NCI-H460 (cell line): ENCODE measurements at regions not wholly inside any gene's neighbourhood (a gene's known extent, or its start where the extent isn't known, plus 50 kb on each side); places are given as distances from the start of the nearest gene placed in this dataset.
"Not testable (repeated sequence)": the region's sequence is repeated elsewhere in the genome, so short reads cannot be mapped to it uniquely, and the experiment has no call there.

Source experiments
- DNase-seq: peaks from one replicate; pipeline ENCODE4 v3.0.0-alpha.2; 2016; ENCODE audit warnings: low read depth; ENCODE audit errors: extremely low read depth

DNA sequence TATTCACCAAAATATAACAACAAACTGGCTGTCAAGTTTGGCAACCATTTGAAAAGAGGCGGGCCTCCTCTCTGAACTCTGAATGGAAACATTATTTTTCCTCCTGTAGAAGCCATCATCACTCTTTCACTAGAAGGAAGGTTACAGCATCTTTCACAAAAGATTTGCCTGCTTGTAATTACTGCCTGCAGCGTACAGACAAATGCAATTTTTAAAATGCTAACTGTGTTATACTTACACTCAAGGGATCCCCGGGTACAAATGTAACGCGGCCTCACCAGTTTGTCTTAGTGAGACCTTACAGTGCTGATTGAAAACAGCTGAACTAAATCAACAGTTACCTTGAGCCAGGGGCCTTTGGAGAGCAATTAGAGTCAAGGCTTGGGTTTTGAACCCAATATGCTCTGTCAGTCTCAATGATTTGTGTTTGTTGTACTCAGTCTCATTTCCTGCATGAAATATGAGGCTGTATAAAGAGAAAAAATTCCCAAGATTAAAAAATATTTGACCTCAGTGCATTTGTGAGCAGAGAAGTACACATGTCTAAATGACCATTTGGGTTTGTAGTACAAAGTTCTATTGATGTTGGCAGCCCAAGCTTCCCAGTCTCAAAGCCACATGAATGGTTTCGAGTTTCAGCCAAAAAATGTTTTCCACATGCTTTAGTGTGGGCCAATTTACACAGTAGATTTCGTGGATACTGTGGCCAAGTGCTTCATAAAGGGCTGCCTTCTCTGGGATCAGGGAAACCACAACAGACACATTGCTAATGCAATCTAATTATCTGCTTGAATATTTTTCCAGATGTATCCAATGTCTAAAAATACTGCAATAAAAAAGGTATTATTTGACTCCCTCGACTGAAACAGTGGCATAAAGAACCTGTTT lies 500.0 kb downstream of the SPATA31D1 start:
- no peak for DNase-seq

DNA sequence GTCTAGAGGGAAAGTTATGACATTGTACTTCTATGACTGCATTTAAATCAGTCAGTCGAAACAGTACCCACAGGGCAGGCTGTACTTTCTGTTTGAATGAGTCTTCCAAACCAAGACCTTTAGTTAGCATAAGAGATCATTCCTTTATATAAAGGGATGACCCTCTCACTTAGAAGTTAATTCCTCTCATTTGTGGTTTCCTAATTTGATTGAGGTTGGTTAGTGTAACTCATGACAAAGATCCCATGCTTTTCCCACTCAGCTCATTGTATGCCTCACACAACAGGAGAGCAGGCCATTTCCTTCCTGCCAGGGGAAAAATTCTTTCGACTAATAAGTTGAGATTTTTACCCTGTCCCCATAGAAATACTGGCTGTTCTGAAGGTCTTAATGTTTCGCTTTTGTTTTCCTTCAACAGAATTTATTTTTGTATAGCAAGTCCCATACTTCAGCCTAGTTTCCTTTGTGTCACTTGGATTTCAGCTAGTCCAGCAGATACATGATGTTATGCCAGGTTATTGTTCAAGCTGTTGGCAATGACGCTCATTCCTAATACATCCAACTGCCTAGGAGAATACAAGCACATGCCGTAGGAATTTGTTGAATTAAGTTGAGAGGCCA lies 500.7 kb downstream of the SPATA31D1 start:
- no peak for DNase-seq

DNA sequence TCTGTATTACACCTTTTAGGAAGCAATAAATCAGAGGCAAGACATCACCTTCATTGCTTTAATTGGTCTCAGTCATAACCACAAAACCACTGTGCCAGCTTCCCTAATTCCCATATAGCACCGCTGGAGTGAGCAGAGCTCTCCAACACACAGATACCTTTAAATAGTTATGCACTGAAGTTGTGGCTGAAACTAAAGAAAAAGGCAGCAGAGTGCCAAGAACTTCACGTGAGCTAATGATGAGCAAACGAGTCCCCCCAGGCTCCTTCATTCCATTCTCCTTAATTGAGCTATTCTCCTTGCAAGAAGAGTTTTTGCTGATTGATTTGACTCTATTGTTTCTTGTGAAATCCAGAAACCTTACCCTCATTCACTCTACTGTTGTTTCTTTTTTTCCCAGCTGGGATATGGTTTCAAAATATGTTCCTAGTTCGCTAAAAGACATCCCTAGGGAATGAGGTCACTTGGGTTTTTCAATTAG lies 501.5 kb downstream of the SPATA31D1 start:
- no peak for DNase-seq

DNA sequence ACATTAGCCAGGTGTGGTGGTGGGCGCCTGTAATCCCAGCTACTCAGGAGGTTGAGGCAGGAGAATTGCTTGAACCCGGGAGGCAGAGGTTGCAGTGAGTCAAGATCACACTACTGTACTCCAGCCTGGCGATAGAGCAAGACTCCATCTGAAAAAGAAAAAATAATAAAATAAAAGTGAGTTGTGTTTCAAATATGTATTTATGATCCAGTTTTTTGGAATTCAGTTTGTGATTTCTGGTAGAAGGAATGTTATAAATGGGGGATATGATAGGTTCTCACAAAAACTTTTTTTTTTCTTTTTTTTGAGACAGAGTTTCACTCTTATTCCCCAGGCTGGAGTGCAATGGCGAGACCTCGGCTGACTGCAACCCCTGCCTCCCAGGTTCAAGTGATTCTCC lies 502.2 kb downstream of the SPATA31D1 start:
- not testable (repeated sequence) for DNase-seq

DNA sequence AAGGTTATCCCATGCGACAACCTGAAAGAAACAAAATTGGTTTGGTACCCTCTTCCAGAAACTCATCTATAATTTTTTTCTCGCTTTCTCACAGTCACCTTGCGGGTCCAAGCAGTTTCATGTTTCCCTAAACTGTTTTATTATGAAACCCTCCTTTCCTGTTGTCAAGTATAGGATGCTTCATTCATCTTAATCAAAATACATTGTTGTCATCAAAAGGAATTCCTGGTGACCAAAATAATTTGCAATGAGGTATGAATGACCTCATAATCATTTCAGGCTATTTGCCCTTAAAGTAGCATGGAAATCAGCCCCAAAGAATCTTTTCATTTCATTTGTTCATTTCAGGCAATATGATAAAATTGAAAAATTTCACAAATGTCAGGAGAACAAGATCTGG lies 503.0 kb downstream of the SPATA31D1 start:
- DNase-seq, result no peak

DNA sequence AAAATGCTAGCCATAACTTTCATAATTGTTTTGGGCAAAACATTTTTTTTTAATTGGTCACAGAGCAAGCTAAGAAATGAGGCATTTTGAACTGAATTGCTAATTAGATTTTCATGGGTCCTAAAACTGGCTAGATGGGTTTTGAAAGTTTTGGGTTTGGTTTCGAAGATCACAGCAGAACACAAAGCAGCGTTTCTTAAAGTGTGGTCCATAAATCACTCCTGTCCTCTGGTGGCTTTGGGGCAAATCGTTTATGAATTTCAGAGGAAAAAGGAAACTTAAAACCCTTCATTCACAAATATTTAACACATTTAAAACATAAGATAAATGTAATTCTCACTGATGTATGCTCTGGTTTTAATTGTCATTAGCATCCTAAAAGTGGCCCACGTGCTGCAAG lies 503.7 kb downstream of the SPATA31D1 start:
- DNase-seq, result no peak

DNA sequence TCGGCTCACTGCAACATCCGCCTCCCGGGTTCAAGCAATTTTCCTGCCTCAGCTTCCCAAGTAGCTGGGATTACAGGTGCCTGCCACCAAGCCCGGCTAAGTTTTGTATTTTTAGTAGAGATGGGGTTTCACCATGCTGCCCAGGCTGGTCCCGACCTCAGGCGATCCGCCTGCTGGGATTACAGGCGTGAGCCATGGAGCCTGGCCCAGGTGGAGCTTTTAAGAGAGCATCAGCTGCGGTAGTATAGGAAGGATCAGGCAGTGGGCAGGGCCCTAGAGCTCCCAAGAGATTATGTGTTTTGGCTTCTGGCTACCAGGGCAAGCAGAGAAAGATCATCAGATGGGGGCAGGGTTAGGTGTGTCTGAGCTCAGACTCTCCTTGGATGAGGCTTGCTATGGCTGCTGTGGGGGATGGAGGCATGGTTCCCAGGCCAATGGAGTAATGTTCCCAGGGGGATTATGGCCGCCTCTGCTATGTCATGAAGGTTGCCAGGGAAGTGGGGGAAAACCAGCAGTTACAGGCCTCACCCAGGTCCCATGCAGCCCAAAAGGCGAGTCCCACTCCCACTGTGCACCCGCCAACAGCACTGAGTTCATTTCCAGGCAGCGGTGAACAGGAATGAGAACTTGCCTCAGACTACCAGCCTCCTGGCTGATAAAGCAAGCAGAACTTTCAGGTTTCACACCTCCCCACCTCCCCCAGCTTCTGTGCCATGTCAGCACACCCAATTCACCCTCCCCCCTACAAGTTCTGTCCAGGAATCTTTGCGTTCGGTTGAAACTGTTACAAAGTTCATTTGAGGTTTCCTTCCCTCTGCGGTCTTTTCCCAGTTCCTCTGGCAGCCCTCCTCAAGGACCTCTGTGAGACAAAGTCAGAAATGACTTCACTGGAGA lies 507.6 kb downstream of the SPATA31D1 start:
- DNase-seq, result no peak

DNA sequence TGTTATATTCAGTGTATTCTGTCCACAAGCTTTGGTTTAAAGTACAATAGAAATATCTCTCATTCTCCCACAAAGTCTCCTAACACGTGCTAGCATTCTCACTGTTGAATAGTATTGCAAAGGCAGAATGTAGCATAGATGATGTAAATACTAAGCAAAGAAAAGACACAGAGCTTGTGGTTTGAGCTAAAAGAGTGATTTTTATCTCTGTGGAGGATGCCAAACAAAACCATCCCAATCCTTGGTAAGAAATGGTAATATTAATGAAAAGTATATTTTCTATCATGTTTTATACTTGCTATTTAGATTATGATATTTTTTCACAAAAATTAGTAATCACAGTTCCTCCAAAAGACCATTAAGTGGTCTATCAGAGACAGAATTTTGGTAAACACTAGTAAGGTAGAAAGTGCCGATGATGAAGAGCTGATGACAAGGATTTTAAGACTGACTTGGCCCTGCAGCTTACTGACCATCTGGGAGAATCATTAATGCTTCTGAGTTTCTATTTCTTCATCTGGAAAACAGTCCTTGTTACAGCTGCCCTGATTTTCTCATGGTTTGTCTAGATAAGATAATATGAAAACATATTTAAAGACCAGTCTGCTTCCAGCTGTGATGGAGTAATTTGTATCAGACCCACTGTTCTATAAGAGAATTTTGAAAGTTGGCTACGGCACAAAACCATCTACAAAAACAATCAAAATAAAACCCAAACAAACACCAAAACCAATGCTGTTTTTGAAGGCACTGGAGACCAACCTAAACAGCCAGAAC lies 510.2 kb downstream of the SPATA31D1 start:
- no peak for DNase-seq

DNA sequence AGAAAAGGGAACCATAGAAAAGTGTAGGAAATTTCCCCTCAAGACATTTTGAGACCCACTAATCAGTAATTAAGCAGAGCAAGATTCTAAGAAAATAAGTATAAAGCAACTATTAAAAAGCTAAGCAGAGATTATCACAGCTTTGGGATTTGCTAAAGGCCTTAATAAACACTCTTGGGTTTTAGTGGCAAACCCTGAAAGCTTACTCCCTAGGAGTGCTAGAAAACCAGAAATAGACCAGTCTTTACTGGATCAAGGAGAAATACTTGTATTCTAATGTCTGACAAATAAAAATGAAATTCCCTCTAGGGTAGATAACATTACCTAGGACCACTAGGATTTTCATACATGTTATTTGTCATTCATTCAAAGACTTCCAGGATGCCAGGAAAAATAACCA lies 510.8 kb downstream of the SPATA31D1 start:
- DNase-seq, result no peak

DNA sequence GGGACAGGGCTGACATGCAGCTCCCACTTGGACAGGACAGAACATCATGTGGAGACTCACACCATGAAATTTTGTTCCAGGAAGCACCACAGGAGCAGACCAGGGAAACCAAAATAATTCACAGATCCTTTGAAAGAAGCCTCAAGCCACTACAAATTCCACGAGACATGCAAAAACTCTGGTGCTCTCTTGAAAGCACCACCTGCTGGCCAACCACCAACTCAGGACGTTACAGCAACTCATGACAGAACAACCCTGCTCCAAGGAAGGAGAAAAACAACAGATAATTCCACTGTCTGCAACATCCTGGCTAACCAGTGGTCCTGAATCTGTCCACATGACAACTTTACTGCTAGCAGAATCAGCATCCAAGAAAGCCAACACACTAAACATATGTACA lies 516.0 kb downstream of the SPATA31D1 start:
- DNase-seq, result no peak

DNA sequence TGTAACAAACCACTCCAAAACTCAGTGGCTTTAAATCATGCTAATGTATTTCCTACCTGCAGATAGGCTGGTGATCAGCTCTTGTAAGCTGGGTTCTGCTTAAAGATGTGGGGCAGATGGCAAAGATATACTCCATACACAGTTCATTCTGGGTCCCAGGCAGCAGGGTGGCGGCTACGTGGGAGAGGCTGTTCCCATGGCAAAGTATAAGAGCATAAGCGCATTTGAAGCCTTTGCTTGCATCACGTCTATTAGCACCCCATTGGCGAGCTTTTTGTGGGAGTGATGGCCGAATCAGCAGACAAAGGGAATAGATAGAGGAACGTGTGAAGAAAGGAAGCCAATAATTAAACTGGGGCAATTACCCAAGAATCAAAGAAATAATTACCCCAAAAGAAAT lies 523.1 kb downstream of the SPATA31D1 start:
- DNase-seq, result no peak

DNA sequence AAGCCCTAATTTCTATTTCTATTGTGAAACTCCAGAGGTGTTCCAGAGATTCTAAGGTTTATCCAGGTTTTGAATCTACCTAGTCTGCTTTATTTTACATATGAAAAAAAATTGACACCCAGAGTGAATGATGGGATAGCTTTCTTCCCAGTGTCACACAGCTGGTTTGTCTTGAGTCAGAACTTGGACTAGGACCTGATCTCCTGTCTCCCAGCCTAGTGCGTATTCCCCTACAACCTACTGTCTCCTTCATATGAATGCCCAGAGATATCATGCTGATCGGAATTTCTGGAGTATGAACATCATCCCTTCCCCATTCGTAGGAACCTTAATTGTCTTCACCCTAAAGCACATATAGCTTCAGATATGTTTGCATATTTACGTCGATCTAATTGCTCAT lies 524.2 kb downstream of the SPATA31D1 start:
- no peak for DNase-seq

DNA sequence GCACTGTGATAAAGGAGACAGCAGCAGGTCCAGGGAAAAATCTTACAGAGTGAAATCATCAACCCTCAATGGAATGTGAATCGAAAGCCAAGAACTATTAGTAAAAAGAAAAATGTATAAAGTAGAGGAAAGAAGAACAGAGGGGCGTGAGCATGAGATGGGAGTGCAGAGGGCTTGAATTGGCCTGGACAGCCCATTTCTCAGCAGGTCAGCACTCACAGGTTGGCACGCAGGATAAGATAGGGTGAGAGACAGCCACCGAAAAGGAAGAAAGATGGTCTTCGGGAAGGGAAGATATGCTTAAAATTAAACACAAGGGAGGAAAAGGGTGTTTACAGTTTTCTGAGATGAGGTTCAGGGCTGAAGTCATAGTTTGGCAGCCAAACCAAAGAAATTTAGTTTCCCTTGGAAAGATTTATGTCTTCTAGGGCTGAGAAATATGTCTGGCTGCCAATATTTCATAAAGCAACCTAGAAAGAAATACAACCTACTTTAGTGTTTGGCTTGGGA lies 524.7 kb downstream of the SPATA31D1 start:
- DNase-seq, result no peak

DNA sequence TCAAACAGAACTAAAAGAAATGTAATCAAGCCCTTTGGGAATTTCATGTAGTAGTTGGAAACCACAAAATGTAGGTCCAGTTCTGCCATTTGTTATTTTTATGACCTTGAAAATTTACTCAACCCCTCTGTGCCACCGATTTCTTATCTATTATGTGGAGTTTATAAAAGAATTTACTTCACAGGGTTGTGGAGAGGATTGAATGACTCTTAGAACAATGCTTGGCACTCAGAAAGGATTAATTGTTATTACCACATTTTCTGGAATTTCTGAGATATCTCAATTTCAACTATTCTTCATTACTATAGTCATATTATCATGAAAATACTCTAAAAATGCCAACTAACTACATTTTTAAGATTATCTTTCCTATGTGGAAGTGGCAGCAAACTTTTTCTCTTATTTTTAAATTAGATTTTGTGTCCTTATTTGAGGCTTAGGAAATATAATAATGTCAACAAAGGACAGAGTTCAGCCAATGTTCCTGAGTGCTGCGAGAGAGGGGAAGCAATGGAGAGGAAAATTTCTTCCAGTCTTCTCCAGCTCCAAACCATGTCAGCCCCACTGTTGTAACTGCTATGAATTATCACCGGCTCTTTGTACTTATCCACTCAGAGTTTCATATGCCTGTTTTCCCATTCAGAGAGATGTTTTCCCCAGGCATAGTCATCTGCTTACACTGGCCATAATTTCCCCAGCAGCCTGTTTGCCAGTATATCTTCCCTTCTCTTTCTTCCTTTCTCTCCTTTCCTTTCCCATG lies 525.6 kb downstream of the SPATA31D1 start:
- no peak for DNase-seq

DNA sequence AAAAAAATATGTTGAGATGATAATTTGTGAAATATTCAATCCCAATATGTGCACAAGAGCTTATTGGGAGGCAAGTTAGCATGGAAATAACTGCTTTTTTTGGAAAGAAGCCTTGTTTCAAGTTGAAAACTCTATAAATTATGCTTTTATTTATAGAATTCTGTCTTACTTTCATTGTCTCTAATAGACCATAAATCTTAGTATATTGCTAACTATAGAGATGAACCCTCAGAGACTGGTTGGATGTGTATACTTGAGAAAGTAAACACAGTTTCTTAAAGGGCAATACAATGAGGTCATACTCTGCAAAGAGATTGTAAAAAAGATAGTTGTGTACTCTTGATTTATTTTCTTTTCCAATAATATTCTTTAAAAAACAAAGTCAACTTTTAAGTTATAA lies 530.3 kb downstream of the SPATA31D1 start:
- DNase-seq, result no peak

DNA sequence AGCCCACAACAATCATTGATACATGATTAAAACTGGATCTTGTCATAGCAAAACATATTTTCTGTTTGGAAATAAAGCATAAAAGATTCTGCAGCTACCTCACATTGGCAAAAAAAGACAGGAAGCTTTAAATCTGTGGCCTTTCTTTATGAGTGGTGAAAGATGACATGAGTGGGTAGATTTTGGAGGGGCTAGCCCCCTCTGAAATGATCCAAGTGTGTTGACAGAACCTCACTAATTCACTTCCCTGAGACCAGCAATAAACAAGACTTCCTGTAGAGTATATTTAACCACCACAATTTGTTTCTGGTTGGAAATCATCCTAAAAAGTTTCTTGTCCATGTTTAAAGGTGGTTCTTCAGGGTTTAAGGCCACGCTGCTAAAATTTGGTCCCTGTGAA lies 530.8 kb downstream of the SPATA31D1 start:
- DNase-seq, result no peak

DNA sequence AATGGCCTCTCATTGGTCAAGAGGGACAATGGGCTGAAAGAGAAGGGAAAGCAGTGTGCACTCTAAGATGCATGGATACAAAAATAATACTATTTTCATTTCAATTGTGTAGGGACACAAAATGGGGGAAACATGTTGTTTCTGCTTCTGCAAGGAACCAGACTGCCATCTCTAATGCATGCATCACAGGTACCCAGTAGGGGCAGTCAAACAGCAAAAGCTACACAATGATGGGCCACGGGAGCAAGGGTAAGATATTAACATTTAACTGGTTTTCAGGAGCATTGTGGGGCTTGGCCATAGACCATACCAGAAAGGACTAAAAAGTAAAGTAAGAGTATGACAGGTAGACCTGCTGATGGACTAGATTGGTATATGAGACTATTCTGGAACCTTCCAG lies 535.8 kb downstream of the SPATA31D1 start:
- no peak for DNase-seq

DNA sequence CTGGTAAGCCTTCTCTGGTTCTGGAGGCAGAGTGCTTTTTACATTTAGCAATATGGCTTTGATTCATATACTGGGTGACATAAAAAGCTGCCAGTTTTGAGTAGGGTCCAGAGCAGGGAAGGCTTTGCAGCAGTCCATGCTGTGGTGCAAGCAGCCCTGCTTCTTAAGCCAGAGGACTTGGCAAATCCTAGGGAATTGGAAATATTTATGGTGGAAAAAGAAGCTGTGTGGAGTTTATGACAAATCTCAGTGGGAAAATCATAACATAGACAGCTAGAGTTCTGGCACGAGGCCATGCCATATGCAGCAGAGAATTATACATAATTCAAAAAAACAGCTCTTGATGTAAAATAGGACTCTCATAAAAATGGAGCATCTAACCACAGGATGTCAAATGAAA lies 536.4 kb downstream of the RASEF start:
- DNase-seq, result no peak

DNA sequence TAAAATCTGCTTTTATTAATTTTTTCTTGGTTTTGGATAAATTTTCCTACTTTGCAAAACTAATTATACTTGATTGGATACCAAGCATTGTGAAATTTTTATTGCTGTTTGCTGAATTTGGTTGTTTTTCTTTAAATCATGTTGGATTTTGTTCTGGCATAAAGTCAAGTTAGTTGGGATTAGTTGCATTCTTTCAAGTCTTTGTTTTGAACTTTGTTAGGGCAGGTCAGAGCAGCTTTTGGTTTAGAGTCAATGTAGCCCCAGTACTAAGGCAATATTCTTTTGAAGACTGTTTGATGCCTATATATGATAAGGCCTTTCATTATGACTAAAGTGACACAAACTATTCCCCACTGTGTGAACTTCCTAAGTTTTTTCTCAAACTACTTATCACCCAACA lies 531.1 kb downstream of the RASEF start:
- DNase-seq, result no peak
